GM04504 (cell line): ENCODE measurements at regions not wholly inside any gene's neighbourhood (a gene's known extent, or its start where the extent isn't known, plus 50 kb on each side); places are given as distances from the start of the nearest gene placed in this dataset.

ENCODE experiments used
- DNase-seq: peaks from one replicate; pipeline ENCODE4 v3.0.0-alpha.2; 2012; ENCODE audit warnings: low read depth

- no peak for DNase-seq
These were observed 75.1 kb upstream of the ZBTB40 start for GRCh38 chr1:22376546-22376945.

- DNase-seq: no peak
These were observed 74.7 kb upstream of the ZBTB40 start for GRCh38 chr1:22376976-22377375.

- DNase-seq: no peak
These were observed 72.1 kb upstream of the ZBTB40 start for GRCh38 chr1:22379566-22379965.

GRCh38 chr1:22380024-22380785 is 71.4 kb upstream of the ZBTB40 start:
- no peak for DNase-seq

GRCh38 chr1:22383526-22384294 is 67.9 kb upstream of the ZBTB40 start:
- no peak for DNase-seq

- DNase-seq: no peak
These were observed 66.1 kb upstream of the ZBTB40 start for GRCh38 chr1:22385537-22385936.

GRCh38 chr1:22386774-22387173 is 64.9 kb upstream of the ZBTB40 start:
- DNase-seq: no peak

GRCh38 chr1:22387919-22388580 is 63.6 kb upstream of the ZBTB40 start:
- no peak for DNase-seq

- peak; percentile 85 for DNase-seq
These were observed 62.8 kb upstream of the ZBTB40 start for GRCh38 chr1:22388671-22389450.

GRCh38 chr1:22393587-22393986 is 58.1 kb upstream of the ZBTB40 start:
- no peak for DNase-seq

- no peak for DNase-seq
These were observed 52.8 kb upstream of the ZBTB40 start for GRCh38 chr1:22398656-22399420.

- no peak for DNase-seq
These were observed 52.1 kb upstream of the ZBTB40 start for GRCh38 chr1:22399421-22400091.
